HG02642 (cell line): ENCODE measurements at regions not wholly inside any gene's neighbourhood (a gene's known extent, or its start where the extent isn't known, plus 50 kb on each side); places are given as distances from the start of the nearest gene placed in this dataset.
"Not testable (repeated sequence)": the region's sequence is repeated elsewhere in the genome, so short reads cannot be mapped to it uniquely, and the experiment has no call there.

Experiments
- ATAC-seq: cut with Tn5 transposase; IDR thresholded peaks from one replicate; pipeline ENCODE4 v1.9.1; 2021; ENCODE audit warnings: mild to moderate bottlenecking; ENCODE audit not compliant: unreplicated experiment, poor library complexity

- ATAC-seq = no peak
Observed at GRCh38 chr7:152947686-152948085, 188.1 kb downstream of the ACTR3B start.

- no peak for ATAC-seq
Observed at GRCh38 chr7:152949253-152949652, 189.7 kb downstream of the ACTR3B start.

- no peak for ATAC-seq
Observed at GRCh38 chr7:152949790-152950189, 190.2 kb downstream of the ACTR3B start.

GRCh38 chr7:152956006-152956405 is 196.5 kb downstream of the ACTR3B start:
- ATAC-seq = no peak

- no peak for ATAC-seq
Observed at GRCh38 chr7:152959610-152960009, 200.1 kb downstream of the ACTR3B start.

- not testable (repeated sequence) for ATAC-seq
Observed at GRCh38 chr7:152961796-152962195, 202.2 kb downstream of the ACTR3B start.

GRCh38 chr7:152966189-152966588 is 206.6 kb downstream of the ACTR3B start:
- no peak for ATAC-seq

GRCh38 chr7:152967958-152968357 is 208.4 kb downstream of the ACTR3B start:
- no peak for ATAC-seq

- ATAC-seq = no peak
Observed at GRCh38 chr7:152968514-152968913, 209.0 kb downstream of the ACTR3B start.

GRCh38 chr7:152969335-152969734 is 209.8 kb downstream of the ACTR3B start:
- no peak for ATAC-seq

- ATAC-seq = no peak
Observed at GRCh38 chr7:152969839-152970238, 210.3 kb downstream of the ACTR3B start.

- ATAC-seq = no peak
Observed at GRCh38 chr7:152970481-152970880, 210.9 kb downstream of the ACTR3B start.

GRCh38 chr7:152974577-152974976 is 215.0 kb downstream of the ACTR3B start:
- ATAC-seq = no peak

- ATAC-seq = no peak
Observed at GRCh38 chr7:152975076-152975475, 215.5 kb downstream of the ACTR3B start.

- ATAC-seq = no peak
Observed at GRCh38 chr7:152979376-152979775, 219.8 kb downstream of the ACTR3B start.

- ATAC-seq = no peak
Observed at GRCh38 chr7:152984421-152984820, 224.9 kb downstream of the ACTR3B start.

GRCh38 chr7:152986376-152986775 is 226.8 kb downstream of the ACTR3B start:
- no peak for ATAC-seq

GRCh38 chr7:152987656-152988055 is 228.1 kb downstream of the ACTR3B start:
- no peak for ATAC-seq

- no peak for ATAC-seq
Observed at GRCh38 chr7:152989889-152990380, 230.4 kb downstream of the ACTR3B start.

- ATAC-seq = no peak
Observed at GRCh38 chr7:152998420-152998819, 238.9 kb downstream of the ACTR3B start.

GRCh38 chr7:153002115-153002514 is 242.6 kb downstream of the ACTR3B start:
- ATAC-seq = no peak

- no peak for ATAC-seq
Observed at GRCh38 chr7:153002572-153002971, 243.0 kb downstream of the ACTR3B start.

GRCh38 chr7:153004341-153004740 is 244.8 kb downstream of the ACTR3B start:
- no peak for ATAC-seq
